SK-N-SH (cell line): ENCODE measurements at regions not wholly inside any gene's neighbourhood (a gene's known extent, or its start where the extent isn't known, plus 50 kb on each side); places are given as distances from the start of the nearest gene placed in this dataset.

ENCODE experiments used
- CTCF ChIA-PET: fragments of 300-600, 350-600 bp; formaldehyde crosslinking; extraction: SDS; loops from one replicate; lab custom pipeline; 2021; lab: Yijun Ruan, JAX
- POLR2A ChIA-PET: fragments of 350-600 bp; sonication (Branson Sonifier 250); formaldehyde crosslinking; extraction: SDS; loops from one replicate; lab custom pipeline; 2020; ENCODE audit warnings: antibody characterized with exemption, inconsistent platforms; lab: Yijun Ruan, JAX
- DNase-seq: peaks from one replicate; pipeline ENCODE4 v3.0.0; 2012
- H2AFZ ChIP-seq: fragments of 200-600 bp; sonication (generic); 2 replicates; pipeline ENCODE4 v1.8.1; 2016; ENCODE audit warnings: antibody characterized with exemption, mild to moderate bottlenecking, low read depth
- H3F3A ChIP-seq: fragments of 200-600 bp; sonication (generic); replicated peaks from 2 replicates; pipeline ENCODE3; 2016; ENCODE audit warnings: antibody characterized with exemption, mild to moderate bottlenecking; ENCODE audit not compliant: insufficient read depth
- H3K27ac ChIP-seq, 2 experiments: fragments of 200-500 bp in 1 of 2; fragments of 200-600 bp in 1 of 2; sonication (Bioruptor generic) in 1 of 2; sonication (generic), shearing (Covaris generic) in 1 of 2; 2 replicates each; pipeline versions ENCODE4 v1.5.1 to v1.6.1; 2014 to 2016; ENCODE audit warnings: low read depth in 2 of 2, inconsistent platforms in 1 of 2, low read length in 1 of 2, mild to moderate bottlenecking in 1 of 2, mixed read lengths in 1 of 2
- H3K27me3 ChIP-seq: fragments of 200-600 bp; sonication (generic), shearing (Covaris generic); 2 replicates; pipeline ENCODE4 v1.6.1; 2016; ENCODE audit warnings: mixed run types; ENCODE audit not compliant: insufficient read depth
- H3K36me3 ChIP-seq, 2 experiments: fragments of 200-500 bp in 1 of 2; fragments of 200-600 bp in 1 of 2; sonication (Bioruptor generic) in 1 of 2; sonication (generic) in 1 of 2; replicated peaks in 1 of 2; 2 replicates each; pipeline versions ENCODE3 to v1.5.1; 2014 to 2016; ENCODE audit warnings: low read length in 1 of 2, mild to moderate bottlenecking in 1 of 2; ENCODE audit not compliant: insufficient read depth in 2 of 2, control insufficient read depth in 1 of 2
- H3K4me1 ChIP-seq, 2 experiments: fragments of 200-500 bp in 1 of 2; fragments of 200-600 bp in 1 of 2; sonication (Bioruptor generic) in 1 of 2; sonication (generic), shearing (Covaris generic) in 1 of 2; 2 replicates each; pipeline versions ENCODE4 v1.5.1 to v1.6.1; 2014 to 2016; ENCODE audit warnings: low read depth in 1 of 2, low read length in 1 of 2, mixed run types in 1 of 2; ENCODE audit not compliant: insufficient read depth in 2 of 2, control insufficient read depth in 1 of 2
- H3K4me2 ChIP-seq: fragments of 200-600 bp; sonication (generic), shearing (Covaris generic); 2 replicates; pipeline ENCODE4 v1.6.1; 2017; ENCODE audit warnings: mixed run types
- H3K4me3 ChIP-seq, 2 experiments: fragments of 200-500 bp in 1 of 2; fragments of 200-600 bp in 1 of 2; sonication (Bioruptor generic) in 1 of 2; sonication (generic), shearing (Covaris generic) in 1 of 2; 2 replicates each; pipeline versions ENCODE4 v1.5.1 to v1.8.1; 2014 to 2016; ENCODE audit warnings: low read depth in 2 of 2, inconsistent platforms in 1 of 2, low read length in 1 of 2, mild to moderate bottlenecking in 1 of 2, mixed read lengths in 1 of 2, moderate library complexity in 1 of 2
- H3K79me2 ChIP-seq: fragments of 200-600 bp; sonication (generic); 2 replicates; pipeline ENCODE4 v1.8.1; 2017; ENCODE audit warnings: mild to moderate bottlenecking; ENCODE audit not compliant: insufficient read depth
- H3K9ac ChIP-seq: fragments of 200-600 bp; sonication (generic); 2 replicates; pipeline ENCODE4 v1.6.1; 2017; ENCODE audit warnings: mixed run types
- H3K9me2 ChIP-seq: fragments of 200-600 bp; sonication (generic); 2 replicates; pipeline ENCODE4 v1.6.1; 2017; ENCODE audit warnings: mixed run types
- H3K9me3 ChIP-seq: fragments of 200-600 bp; sonication (generic); 2 replicates; pipeline ENCODE4 v1.6.1; 2017; ENCODE audit warnings: mixed run types, mild to moderate bottlenecking, moderate library complexity
- H4K20me1 ChIP-seq: fragments of 200-600 bp; sonication (generic); 2 replicates; pipeline ENCODE4 v1.6.1; 2017; ENCODE audit warnings: mild to moderate bottlenecking, mixed run types; ENCODE audit not compliant: insufficient read depth
- CTCF ChIP-seq: fragments of 200-600 bp; sonication (generic); IDR thresholded peaks from 2 replicates; pipeline ENCODE4 v1.6.1; 2017; ENCODE audit warnings: antibody characterized with exemption, mild to moderate bottlenecking, moderate library complexity
- ELF1 ChIP-seq: IDR thresholded peaks from 2 replicates; pipeline ENCODE4 v1.4.0; 2012
- IRF3 ChIP-seq: fragments of 150-350 bp; IDR thresholded peaks from 2 replicates; pipeline ENCODE4 v1.6.1; 2016; ENCODE audit warnings: mild to moderate bottlenecking, low read depth, low read length
- PBX3 ChIP-seq: IDR thresholded peaks from 2 replicates; pipeline ENCODE4; 2012
- REST ChIP-seq: IDR thresholded peaks from 2 replicates; pipeline ENCODE4 v1.6.1; 2012; ENCODE audit warnings: mild to moderate bottlenecking, low read depth, low read length, moderate library complexity
- SIN3A ChIP-seq: IDR thresholded peaks from 2 replicates; pipeline ENCODE4 v1.6.1; 2012; ENCODE audit warnings: low read depth, mild to moderate bottlenecking, low read length, moderate library complexity, borderline replicate concordance
- USF1 ChIP-seq: IDR thresholded peaks from 2 replicates; pipeline ENCODE4 v1.4.0; 2012; ENCODE audit warnings: low read depth, borderline replicate concordance
- USF2 ChIP-seq: fragments of 150-350 bp; IDR thresholded peaks from 2 replicates; pipeline ENCODE4 v1.6.1; 2017; ENCODE audit warnings: antibody characterized with exemption, low read length, low read depth, borderline replicate concordance
- WGBS: methylation state at CpG from one replicate; pipeline ENCODE4 v1.1.6; 2017; ENCODE audit warnings: low lambda C conversion rate; 5-methylcytosine and 5-hydroxymethylcytosine counted together

GRCh38 chr5:143721925-143722324 lies 90.0 kb upstream of the HMHB1 start (continued):
- no peak for TF ChIP-seq CTCF
- TF ChIP-seq USF1, result no peak
- no peak for TF ChIP-seq REST
- TF ChIP-seq USF2, result no peak
- TF ChIP-seq IRF3, result no peak

GRCh38 chr5:143720689-143721088 lies 91.3 kb upstream of the HMHB1 start:
- TF ChIP-seq ELF1 (no peak), PBX3 (no peak), SIN3A (no peak)
- Histone ChIP-seq H3K4me1 (no peaks in the 10 kb centered on the region; a peak in 1 of 4 replicates), H3K27ac (no peak overlapping the region), H3K9me3 (no peaks in the 10 kb centered on the region), H3K79me2 (no peaks in the 10 kb centered on the region), H3K9ac (no peak overlapping the region), H3K9me2 (no peaks in the 10 kb centered on the region), H3K4me3 (no peak overlapping the region), H3K36me3 (no peaks in the 10 kb centered on the region), H3K4me2 (no peak overlapping the region), H2AFZ (no peak overlapping the region), H4K20me1 (no peaks in the 10 kb centered on the region), H3K27me3 (no peaks in the 10 kb centered on the region), H3F3A (peaks cover 3% of the 10 kb centered on the region)
- 72% methylated on average over 5 of the region's 5 CpGs for WGBS
- CTCF ChIA-PET, result interaction anchor here (1.4 kb wide), 1 partner anchor 7 kb away, joined by 3 read pairs; no protein-coding TSS in a partner anchor
- DNase-seq, result no peak
- POLR2A ChIA-PET, result no interaction called here
